HFFc6 (cell line): ENCODE measurements at regions not wholly inside any gene's neighbourhood (a gene's known extent, or its start where the extent isn't known, plus 50 kb on each side); places are given as distances from the start of the nearest gene placed in this dataset.

Experiments
- DNase-seq: peaks from one replicate; pipeline ENCODE4 v3.0.0-alpha.2; 2018
- H3K27ac Mint-ChIP-seq: 2 replicates; pipeline ENCODE4 v1.8.0; 2020; ENCODE audit warnings: mild to moderate bottlenecking, mixed read lengths
- H3K27me3 Mint-ChIP-seq: 2 replicates; pipeline ENCODE4 v1.8.0; 2021; ENCODE audit warnings: mild to moderate bottlenecking, moderate library complexity, mixed read lengths; ENCODE audit not compliant: insufficient read depth
- H3K36me3 Mint-ChIP-seq: 2 replicates; pipeline ENCODE4 v1.8.0; 2021; ENCODE audit warnings: low read depth, mixed read lengths
- H3K4me1 Mint-ChIP-seq: 2 replicates; pipeline ENCODE4 v1.8.0; 2020; ENCODE audit warnings: low read depth, mixed read lengths
- H3K4me3 Mint-ChIP-seq: 2 replicates; pipeline ENCODE4 v1.8.0; 2020; ENCODE audit warnings: mild to moderate bottlenecking, moderate library complexity, mixed read lengths
- H3K9me3 Mint-ChIP-seq: 2 replicates; pipeline ENCODE4 v1.8.0; 2020; ENCODE audit warnings: mild to moderate bottlenecking, mixed read lengths
- CTCF ChIP-seq: fragments of 200-600 bp; sonication (generic); IDR thresholded peaks from 2 replicates; pipeline ENCODE4 v1.5.0; 2021; ENCODE audit warnings: antibody characterized with exemption, mild to moderate bottlenecking

GRCh38 chr16:47847220-47847970 is 308.4 kb downstream of the ABCC12 start:
- TF ChIP-seq CTCF: no peak
- H3K27ac Mint-ChIP-seq: no peak overlapping the region
- H3K27me3 Mint-ChIP-seq: peaks cover 17% of the 10 kb centered on the region
- H3K36me3 Mint-ChIP-seq: no peaks in the 10 kb centered on the region
- no peak overlapping the region for H3K4me3 Mint-ChIP-seq
- peaks cover 12% of the 10 kb centered on the region for H3K4me1 Mint-ChIP-seq
- no peaks in the 10 kb centered on the region for H3K9me3 Mint-ChIP-seq
- DNase-seq: no peak

- Mint-ChIP-seq H3K4me3 (no peak overlapping the region), H3K27me3 (peaks cover 2% of the 10 kb centered on the region; the same call in 1 of the 2 replicates), H3K36me3 (peaks cover 8% of the 10 kb centered on the region), H3K4me1 (no peaks in the 10 kb centered on the region), H3K27ac (no peak overlapping the region), H3K9me3 (peaks cover 9% of the 10 kb centered on the region)
- no peak for TF ChIP-seq CTCF
- DNase-seq: no peak
Observed at GRCh38 chr16:47834485-47835024, 321.2 kb downstream of the ABCC12 start.

- Mint-ChIP-seq H3K4me3 (no peak overlapping the region), H3K27me3 (peaks cover 2% of the 10 kb centered on the region; the same call in 1 of the 2 replicates), H3K27ac (no peak overlapping the region), H3K36me3 (peaks cover 8% of the 10 kb centered on the region), H3K9me3 (peaks cover 9% of the 10 kb centered on the region), H3K4me1 (no peaks in the 10 kb centered on the region)
- TF ChIP-seq CTCF: no peak
- DNase-seq: no peak
Observed at GRCh38 chr16:47833771-47834170, 322.0 kb downstream of the ABCC12 start.

- no peaks in the 10 kb centered on the region for H3K4me1 Mint-ChIP-seq
- peaks cover 7% of the 10 kb centered on the region; the same call in 1 of the 2 replicates for H3K27me3 Mint-ChIP-seq
- no peak for TF ChIP-seq CTCF
- DNase-seq: no peak
- peaks cover 9% of the 10 kb centered on the region for H3K9me3 Mint-ChIP-seq
- no peak overlapping the region for H3K27ac Mint-ChIP-seq
- H3K36me3 Mint-ChIP-seq: peaks cover 8% of the 10 kb centered on the region
- H3K4me3 Mint-ChIP-seq: no peak overlapping the region
Observed at GRCh38 chr16:47829850-47830600, 325.8 kb downstream of the ABCC12 start.

- Mint-ChIP-seq H3K9me3 (no peaks in the 10 kb centered on the region), H3K36me3 (no peaks in the 10 kb centered on the region), H3K27ac (no peak overlapping the region), H3K4me3 (no peak overlapping the region), H3K4me1 (no peaks in the 10 kb centered on the region), H3K27me3 (peaks cover 10% of the 10 kb centered on the region)
- TF ChIP-seq CTCF: no peak
- no peak for DNase-seq
Observed at GRCh38 chr16:47826070-47826469, 329.7 kb downstream of the ABCC12 start.
